UCSD-AML1 (cell line): ENCODE measurements at regions not wholly inside any gene's neighbourhood (a gene's known extent, or its start where the extent isn't known, plus 50 kb on each side); places are given as distances from the start of the nearest gene placed in this dataset.
"Not testable (repeated sequence)": the region's sequence is repeated elsewhere in the genome, so short reads cannot be mapped to it uniquely, and the experiment has no call there.

ENCODE experiments used
- DNase-seq: peaks from one replicate; lab custom pipeline; 2025; ENCODE audit not compliant: unreplicated experiment; lab: John Stamatoyannopoulos, UW

DNA sequence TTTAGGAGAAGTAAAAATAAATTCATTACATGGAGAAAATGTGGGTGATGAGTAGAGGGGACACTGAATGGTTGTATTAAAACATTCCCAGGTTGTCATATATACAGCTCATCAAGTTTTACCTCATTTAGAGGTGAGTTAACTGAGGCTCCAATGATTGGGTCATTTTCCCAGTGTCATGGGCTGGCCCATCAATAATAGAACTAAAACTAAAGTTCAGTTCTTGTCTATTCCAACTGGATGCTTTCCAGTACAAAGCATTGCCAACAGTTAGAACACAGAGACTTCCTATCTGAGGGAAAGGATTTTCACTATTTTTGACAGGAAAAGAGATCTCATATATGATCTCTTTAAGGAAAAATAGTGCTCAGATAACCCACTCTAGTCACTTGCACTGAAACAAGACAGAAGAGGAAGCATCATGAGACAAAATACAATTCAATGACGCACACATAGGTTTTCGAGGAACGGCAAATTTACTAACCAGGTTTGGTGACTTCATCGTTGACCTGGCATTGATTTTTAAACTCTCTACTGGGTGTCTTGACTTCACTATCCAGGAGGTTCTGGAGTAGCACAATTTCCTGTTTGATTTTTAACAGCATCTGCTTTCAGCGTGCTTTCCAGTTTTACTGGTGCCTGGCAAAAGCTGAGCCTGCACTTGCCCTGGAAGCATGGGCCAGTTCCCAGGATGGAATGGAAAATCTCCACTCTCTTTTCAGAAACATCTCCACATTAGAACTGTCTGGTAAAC is 195.5 kb upstream of the FBXL4 start:
- DNase-seq, result no peak

DNA sequence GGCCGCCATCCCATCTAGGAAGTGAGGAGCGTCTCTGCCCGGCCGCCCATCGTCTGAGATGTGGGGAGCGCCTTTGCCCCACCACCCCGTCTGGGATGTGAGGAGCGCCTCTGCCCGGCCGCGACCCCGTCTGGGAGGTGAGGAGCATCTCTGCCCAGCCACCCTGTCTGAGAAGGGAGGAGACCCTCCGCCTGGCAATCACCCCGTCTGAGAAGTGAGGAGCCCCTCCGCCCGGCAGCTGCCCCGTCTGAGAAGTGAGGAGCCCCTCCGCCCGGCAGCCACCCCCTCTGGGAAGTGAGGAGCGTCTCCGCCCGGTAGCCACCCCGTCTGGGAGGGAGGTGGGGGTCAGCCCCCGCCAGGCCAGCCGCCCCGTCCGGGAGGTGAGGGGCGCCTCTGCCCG is 194.2 kb upstream of the FBXL4 start:
- not testable (repeated sequence) for DNase-seq

DNA sequence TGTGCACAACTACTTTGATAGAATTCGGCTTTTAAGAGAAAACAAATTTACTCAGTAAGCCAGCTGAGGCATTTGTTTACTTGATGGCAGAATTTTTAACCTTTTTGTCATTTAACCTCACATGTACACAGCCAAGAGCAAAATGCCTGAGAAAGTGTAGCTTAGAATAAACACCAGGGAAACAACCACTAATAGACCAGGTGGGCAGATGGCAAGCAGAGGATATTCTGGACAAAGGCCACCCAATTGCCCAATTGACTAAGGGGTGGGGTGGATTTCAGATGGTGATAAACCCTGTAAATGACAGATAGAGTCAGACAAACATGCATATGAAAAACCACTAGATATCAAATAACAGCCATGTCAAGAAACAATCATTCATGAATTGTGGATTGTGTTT is 190.7 kb upstream of the FBXL4 start:
- no peak for DNase-seq

- DNase-seq, result no peak
These were observed 189.6 kb upstream of the FBXL4 start for GRCh38 chr6:99137314-99137713.

DNA sequence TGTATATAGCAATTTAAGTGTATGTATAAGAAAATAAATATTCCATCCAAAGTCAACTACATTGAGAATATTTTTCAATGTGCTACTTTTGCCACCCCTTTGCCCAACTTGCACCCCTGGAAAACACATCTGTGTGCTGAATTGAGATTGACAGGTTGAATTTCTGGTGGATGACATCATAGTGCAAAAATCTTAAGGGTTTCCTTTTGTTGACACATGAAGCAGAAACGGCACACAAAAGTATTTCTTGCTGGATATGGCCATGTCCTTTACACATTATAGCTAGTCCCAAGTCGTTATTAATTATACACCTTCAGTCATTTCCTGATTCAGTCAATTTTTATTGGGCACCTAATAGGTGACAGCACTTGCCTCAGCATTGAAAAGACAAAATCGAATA is 188.7 kb upstream of the FBXL4 start:
- DNase-seq, result no peak

DNA sequence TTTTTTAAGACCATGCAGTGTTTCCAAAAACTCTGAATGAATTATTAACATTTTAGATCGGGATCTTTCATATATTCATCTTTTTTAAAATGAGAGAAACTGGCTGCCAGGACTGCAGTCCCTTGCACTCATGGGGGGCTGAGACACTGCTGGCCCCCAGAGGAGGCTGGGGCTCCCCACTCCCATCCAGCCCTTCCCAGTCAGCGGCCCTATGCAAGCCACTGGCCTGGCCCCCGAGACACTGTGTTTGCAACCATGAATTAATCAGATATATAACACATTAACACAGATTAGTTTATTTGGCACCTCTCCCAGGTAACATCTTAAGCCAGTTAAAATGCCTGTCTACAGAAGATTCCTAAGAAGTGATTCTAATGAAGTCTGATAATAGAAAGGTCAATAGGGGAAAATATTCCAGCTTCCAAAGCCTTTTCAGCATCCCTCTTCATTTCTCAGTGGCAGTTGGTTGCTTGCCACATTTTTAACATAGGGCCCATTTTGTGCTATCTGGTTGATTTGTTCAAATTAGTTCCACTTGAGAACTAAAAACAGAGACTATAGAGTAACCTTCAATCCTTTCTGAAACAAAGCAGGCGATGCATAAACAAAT is 184.4 kb upstream of the FBXL4 start:
- no peak for DNase-seq

- no peak for DNase-seq
These were observed 183.4 kb upstream of the FBXL4 start for GRCh38 chr6:99130897-99131873.

DNA sequence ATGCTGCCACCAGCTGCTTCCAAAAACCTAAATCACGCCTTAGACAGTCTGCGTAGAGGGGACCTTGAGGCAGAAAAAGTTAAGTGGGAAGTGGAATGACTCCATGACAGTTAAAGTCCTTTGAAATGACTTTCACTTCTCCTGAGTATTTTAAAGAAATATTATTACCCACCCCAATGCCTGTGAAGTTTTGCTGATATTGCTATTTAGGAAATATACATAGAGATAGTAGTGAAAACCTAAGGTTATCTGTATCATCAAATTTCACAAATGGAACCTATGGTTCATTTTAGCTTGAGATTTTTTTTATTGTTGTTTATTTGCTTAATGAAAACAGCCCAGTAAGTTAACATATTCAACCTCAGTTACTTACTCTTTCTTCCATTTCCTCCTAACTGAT is 182.1 kb upstream of the FBXL4 start:
- no peak for DNase-seq

DNA sequence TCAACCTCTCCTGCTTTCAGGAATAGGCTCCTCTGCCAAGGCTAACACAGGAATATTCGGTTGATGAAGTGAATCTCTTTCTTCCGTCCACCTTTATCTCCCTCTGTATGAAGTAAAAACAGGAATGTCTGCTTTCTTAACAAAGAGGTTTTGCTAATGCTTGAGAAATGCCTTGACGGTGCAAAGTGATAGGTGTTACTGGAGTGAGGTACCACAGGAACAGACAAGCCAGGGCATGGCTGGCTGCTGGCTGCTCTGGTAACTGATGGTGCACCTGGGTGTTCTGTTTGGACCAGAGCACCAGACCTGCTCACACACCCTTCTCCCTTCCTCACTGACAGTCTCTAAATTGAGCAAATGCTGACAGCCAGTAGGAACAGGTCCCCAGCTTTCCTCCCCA is 174.0 kb upstream of the FBXL4 start:
- no peak for DNase-seq

GRCh38 chr6:99120641-99121040 is 172.9 kb upstream of the FBXL4 start:
- DNase-seq, result no peak

DNA sequence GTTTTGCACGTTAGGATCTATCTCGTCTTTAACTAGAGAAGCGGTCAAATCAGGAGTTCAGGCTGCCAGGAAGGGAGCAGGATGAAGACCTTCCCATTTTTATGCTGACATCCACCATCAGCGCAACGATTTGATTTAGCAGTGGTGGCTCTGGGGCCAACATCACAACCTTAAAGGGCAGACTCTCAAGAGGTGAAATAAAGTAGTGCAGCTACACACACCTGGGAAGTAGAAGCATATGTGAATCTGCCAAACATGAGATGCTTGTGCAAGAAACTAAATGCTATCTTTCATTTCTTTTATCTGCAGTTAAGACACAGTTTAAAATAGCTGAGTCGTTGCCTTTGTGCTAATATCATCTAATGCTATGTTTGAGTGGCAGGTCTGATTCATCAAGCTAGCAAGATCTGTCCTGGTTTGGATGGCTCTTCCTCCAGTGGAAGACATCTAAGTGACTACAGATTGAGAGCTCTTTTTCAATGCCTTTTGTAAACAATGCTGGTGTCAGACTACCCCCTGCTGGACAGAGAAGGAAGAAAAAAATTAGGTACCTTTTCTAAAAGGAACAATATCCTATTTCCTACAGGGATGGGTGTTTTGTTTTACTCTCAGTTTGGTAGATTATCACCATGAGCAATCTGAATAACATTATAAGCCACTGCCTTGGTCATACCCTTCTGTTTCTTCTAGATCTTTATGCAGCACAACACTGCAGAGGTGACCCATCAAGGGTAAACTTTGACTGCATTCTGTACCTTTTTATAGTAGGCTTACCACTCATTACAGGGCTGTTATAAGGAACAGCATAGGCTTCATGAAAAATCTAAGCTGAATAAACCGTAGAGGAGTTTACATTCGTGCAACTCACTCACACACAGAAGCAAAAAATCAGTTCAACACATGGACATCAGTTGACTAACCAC is 171.6 kb upstream of the FBXL4 start:
- no peak for DNase-seq

DNA sequence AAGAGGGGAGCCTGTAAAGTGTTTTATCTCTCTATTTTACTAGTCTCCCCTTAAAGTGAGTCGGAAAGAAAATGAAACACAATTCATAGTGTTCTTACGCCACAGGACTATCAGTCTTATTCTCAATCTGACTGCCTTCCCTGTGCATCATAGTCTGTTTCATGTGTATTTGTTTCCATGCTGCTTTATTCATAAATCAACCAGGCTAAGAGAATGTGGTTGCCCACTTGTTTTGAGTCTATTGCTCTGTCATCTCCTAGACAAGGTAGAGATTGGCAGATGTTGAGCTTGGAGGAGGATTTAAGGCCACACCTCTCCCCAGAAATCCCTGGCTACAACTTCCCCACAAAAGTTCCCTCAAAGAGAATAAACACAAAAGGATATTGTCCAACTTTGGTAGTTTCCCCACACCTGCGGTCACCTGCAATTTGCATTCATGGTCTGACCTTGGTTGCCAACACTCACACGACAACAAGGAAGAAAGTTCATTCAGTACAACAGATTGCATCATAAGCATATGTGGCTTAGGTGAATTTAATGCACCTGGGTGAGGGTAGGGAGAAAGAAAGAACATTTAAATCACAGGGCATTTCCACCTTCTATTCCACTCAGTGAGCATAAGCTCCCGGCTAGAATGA is 167.1 kb upstream of the FBXL4 start:
- no peak for DNase-seq

DNA sequence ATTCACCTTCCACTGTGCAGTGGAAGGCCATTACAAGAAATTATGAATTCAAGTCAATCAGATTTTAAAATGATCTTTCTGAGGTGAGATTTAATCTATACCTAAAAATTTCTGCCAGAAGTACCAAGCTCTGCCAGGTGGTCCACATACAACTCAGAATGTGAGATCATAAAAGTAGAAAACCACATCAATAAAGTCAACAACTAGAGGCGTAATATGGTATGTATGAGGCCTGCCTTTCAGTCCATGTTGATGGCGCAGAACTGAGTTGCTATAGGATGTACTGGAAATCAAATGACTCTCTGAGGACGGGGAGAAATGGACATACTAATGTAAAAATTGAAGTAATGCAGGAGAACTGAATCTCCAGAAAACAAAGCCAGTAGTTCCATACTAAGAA is 163.8 kb upstream of the FBXL4 start:
- no peak for DNase-seq

DNA sequence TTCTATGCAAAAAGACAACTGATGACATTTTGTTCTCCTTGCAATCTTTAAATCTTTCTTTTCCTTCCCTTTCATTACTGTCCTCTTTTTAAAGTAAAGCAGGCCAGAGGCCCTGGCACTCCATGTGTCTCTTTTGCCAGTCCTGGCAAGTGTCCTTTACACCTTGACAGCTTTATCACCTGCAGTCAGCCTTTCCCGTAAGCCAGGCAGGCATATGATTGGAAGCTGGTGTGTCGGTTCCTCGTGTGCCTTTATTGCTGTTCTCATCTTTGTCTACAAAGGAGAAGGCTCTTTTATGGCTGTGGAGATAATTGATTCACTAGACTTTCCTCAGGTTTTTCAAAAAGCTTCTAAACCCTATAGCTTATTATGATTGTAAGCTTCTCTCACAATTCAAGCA is 162.3 kb upstream of the FBXL4 start:
- no peak for DNase-seq

DNA sequence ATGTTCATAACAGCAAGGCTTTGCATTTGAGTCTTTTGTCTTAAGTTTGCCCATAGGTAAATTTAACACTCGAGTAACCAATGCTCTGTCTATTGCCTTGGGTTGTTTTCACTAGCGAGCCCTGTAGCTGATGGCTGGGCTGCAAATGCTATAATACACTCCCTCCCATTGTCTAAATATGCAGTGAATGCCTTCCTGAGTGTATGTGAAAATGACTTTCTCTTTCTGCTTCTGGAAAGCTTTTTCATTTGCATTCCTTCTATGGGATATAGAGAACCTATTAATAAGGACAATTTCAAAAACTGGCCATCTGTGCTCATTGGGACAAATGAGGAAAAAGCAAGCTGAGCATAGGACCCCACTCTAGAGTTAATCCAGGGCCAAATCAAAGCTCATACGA is 156.5 kb upstream of the FBXL4 start:
- DNase-seq, result no peak

DNA sequence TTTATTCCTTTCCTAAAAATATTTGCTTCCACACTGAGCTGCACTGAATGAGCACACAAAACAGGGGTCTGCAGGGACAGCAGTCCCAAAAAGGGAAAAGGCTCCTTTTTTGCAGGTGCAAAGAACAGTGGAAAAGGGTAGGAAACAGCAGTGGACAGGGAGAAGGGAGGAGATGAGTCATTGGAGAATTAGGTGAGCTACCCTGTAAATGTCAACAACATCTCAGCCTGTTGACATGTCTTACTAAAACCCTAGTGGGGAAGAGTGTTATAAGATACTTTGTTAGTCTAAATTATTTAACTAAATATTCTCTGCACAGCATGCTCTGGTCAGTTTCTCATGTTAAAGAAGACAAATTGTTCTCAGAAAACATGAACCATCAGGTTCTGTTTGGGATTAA is 151.5 kb upstream of the FBXL4 start:
- DNase-seq, result no peak

- DNase-seq, result no peak
These were observed 148.4 kb upstream of the FBXL4 start for GRCh38 chr6:99096170-99096569.

DNA sequence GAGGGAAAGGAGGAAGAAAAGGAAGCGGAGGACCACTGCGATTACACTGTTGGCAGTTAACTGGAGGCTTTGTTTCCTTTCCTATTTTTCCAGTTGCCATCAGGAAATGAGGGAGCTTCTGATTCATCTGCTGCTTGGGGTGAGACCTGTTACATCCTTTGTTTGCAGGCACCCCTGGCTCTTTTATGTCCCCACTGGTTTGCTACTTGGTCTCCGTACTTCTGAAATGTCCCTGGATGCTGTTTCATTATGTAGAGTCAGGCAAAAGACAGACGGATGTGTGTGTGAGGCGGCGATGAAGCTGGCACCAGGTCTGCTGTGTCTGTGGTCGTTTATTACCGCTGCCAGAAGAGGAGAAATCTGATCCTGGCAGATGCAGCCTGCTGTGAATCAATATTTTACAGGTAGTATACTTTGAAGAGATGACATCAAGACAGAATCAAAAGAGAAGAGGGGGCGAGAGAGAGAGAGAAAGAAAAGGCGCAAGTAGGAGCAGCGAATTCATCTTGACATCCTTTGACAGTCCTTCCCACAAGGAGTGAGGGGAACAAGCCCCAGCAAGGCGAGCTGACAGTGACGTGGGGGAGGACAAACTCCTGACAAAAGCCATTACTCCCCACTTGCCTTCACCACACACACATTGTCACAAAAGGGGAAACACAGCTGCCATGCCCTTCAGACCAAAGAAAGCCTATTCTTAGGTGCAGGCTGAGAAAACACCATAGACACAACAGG is 145.9 kb upstream of the FBXL4 start:
- DNase-seq, result peak; percentile 28

- DNase-seq, result peak; percentile 14
These were observed 144.7 kb upstream of the FBXL4 start for GRCh38 chr6:99092461-99092860.

GRCh38 chr6:99091985-99092384 is 144.2 kb upstream of the FBXL4 start:
- peak; percentile 10 for DNase-seq
